GM19023 (cell line): ENCODE measurements at regions not wholly inside any gene's neighbourhood (a gene's known extent, or its start where the extent isn't known, plus 50 kb on each side); places are given as distances from the start of the nearest gene placed in this dataset.

Source experiments
- ATAC-seq: cut with Tn5 transposase; IDR thresholded peaks from one replicate; pipeline ENCODE4 v1.9.1; 2021; ENCODE audit warnings: mild to moderate bottlenecking, moderate library complexity; ENCODE audit not compliant: unreplicated experiment

DNA sequence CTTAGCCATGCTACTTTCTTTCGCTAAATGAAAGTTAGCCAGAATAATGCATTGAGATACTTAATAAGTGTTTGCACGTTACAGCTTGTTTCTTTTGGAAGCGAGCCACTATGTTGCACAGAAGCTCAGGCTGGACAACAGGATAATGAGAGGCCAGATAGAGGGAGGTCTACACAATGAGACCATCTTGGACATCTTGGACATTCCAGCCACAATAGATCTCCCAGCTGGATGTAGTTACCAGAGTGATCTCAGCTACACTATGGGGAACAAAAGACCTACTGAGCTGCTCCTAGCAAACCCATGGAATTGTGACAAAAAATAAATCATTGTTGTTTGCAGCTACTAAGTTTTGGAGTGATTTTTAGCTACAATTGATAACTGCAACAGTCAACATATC is 540.1 kb upstream of the SEMA6D start:
- no peak for ATAC-seq

DNA sequence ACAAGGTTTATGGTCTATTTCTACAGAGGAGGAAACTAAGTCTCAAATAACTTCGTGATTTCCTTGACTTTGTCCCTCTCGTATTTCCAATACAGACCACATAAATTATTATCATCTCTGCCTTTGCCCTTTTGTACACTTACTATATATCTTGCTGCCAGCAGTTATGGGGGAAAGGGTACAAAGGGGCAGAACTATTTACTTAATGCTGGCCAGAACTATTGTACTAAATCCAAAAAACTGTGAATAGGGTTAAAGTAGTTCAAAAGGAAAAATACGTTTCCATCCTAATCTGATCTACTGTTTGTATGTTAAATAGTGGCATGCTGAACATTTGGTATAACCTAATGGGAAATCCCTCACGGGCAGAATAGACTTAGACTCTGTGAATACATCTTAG is 537.3 kb upstream of the SEMA6D start:
- no peak for ATAC-seq

DNA sequence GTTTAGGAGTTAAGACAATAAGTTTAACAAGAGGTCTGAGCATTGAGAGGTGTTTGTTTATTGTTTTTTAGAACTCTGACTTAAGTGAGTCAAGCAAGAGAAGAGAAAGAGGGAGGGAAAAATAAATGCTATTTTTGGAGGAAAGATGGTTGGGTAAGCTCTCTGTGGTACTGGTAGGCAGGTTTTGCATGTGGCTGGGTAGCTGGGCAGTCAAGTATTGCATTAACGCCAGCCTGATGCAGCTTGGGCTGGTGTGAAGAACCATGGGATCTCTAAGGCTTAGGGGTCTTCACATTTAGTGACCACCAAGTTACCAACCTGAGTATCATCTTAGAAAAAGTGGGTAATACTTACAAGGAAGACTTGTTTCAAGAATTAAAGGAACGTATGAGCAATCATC is 534.5 kb upstream of the SEMA6D start:
- no peak for ATAC-seq

DNA sequence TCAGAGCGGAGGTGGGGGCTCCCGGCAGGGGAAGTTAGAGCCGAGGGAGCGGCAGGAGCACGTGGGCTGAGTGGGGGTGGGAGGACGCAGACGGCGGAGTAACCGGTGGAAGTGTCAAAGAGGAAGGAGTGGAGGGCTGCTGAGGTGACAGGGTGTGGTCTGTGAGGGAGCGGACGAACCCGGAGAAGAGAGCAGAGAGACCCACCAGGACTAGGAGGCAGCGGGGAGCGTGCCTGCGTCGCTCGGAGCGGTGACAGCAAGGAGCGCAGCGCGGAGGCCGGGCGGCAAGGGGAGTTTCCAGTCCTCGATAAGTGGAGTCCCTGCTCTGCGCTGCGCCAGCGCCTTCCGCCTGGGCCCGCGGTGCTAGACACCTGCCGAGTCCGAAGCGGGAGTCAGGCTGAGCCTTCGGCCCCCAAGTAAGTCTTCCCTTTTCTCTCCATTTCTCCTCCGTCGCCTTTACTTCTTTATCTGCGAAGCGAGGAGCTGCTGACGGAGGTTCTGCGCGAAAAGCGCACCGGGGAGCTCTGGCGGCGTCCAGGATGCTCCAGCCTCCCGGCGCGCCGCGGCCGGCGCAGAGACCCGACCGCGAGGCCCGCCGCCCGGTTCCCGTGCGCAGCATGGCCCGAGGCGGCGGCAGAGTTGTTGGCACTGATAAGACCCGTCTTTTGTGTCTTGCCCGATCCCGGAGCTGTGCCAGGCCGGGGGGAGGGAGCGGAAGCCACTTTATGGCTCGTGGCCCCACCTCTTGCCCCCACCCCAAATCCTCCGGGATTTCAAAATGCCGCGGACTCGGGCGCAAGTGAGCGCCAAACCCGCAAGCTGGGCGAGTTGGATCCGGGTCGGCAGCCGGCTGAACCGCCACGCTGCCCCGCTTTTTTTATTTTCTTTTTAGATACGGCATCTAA is 533.0 kb upstream of the SEMA6D start:
- ATAC-seq = peak; percentile 62

DNA sequence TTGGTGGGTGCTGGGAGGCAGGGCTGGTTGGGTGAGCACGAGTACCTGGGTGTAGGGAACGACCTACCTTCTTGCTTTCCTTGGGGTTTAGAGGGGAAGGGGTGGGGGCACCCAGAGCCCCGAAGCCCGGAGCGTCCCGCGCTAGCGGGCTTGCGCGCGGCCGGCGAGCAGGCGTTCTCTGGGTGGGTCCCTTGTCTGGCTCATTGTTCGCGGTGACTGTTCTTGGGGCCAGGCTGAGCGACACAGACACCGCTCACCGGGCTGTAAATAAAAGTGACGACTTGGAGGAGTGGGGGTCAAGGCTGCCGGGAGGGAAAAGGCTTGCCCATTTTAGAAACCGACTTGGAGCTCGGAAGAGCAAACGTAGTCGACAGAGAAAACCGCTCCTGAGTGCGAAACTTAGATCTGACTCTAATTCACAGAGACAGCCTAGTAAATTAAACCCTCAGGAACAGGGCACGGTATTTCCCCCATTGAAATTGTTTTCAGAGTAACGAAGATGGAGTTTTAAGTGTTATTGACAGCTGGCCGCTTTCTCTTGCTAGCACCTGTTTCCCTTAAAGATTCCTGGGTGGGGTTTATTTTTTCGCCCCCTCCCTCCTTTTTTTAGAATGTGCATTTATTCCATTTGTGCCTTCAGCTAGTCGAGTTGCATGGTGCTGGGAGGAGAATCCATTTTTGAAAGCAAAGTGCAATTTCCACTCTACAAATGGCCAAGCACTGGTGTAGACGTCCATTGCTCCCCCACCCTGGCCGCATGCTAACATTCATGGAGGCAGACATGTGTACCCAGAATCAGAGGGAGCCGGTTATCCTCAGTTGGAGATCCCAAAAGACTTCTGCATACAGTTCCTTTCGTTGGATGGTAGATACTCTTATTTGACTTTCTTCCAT is 532.1 kb upstream of the SEMA6D start:
- ATAC-seq = no peak

DNA sequence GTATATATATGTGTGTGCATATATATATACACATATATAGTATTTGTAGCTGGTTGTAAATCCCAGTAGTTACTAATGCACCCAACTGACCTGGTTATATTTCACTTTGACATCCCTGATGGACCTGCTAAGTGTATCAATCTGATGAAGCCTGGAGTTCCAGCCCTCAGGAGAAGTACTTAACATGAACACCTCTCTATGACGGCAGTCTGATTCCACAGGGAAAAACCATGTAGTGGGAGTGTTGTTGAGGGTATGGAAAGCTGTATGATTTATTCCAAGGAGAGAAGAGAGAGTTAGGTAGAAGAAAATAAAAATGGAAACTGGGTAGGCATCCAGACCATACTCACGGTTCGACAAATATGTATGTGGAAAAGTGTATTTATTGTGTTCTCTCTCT is 531.2 kb upstream of the SEMA6D start:
- no peak for ATAC-seq

DNA sequence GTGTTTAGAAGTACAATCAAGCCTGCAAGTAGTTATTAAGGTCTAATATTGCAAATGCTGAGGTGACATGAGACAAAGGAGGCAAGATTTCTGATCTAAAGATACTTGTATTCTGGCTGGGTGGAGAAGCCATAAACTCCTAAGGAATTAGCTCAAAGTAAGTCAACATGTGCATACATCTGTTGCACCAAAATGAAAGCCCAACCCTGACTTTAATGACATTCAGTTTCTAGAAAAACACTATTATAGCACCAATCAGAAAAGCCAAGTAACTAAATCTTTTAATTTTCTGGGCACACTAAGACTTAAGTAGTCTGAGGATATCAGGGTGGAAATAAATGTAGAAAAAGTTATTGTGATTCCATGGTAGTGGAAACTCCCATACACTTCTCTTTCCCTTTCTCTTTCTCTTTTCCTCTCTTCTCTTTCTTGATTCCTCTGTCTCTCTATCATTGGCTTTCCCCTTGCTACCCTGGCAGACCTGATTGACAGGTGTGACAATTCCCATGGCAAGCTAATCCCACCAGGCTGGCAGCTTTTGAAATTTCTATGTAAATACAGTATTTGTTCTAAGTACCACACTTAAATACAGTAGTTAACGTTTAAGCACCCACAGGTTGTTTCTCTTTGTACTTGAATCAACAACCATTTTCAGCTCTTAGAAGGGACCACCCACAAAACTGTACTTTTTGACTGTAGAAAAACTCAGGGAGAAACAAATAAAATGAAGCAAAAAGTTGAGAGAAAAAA is 528.4 kb upstream of the SEMA6D start:
- no peak for ATAC-seq

DNA sequence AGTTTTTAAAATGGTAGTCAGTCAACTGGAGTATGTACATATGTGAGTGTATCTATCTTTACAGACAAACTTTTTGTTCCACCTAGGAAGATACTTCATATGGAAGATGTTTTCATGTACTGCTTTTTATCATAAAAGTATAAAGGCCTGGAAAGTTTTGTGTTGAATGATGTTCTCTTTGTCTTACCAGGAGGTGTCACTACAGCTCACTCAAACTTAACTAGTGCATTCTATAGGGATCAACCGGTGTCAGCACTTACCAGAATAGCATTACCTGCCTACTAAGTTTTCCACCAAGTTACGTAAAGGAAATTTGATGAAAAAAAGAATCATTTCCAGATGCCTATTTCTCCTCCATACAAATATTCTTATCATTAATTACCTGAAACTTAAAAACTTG is 522.6 kb upstream of the SEMA6D start:
- ATAC-seq = no peak

DNA sequence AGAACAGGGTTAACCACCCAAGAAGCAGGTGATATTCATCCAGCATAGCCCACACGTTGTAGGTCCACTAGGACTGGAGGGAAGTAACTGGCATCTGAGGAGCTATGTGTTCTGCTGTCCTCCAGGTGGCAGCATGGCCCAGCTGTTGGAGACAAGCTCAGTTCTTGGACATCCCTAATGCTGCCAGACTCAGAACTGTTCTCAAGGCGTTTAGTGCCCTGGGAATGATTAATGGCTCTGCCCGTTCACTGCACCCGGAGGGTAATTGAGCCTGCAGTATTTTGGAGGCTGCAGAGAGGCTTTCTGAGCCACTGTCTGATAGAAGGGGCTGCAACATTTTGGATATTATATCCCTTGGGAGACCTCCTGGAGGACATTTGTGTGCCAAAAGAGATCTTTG is 521.3 kb upstream of the SEMA6D start:
- ATAC-seq = peak; percentile 81

DNA sequence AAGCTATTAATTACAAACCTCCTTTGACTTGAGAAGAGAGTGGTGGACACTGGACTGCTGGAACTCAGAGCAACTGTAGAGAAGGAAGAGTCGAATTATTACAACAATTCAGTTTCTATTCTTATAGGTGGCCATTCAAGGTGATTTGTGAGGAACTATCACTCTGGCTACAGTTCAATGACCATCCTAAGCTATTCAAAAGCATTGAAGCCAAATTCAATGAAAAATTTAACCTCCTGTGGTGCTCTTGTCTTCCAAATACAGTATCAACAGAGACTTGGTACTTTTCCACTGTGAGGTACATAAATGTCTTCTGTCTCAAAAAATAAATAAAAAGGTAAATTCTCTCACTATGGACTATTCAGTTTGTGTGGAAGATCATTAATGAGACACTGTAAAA is 513.3 kb upstream of the SEMA6D start:
- no peak for ATAC-seq

DNA sequence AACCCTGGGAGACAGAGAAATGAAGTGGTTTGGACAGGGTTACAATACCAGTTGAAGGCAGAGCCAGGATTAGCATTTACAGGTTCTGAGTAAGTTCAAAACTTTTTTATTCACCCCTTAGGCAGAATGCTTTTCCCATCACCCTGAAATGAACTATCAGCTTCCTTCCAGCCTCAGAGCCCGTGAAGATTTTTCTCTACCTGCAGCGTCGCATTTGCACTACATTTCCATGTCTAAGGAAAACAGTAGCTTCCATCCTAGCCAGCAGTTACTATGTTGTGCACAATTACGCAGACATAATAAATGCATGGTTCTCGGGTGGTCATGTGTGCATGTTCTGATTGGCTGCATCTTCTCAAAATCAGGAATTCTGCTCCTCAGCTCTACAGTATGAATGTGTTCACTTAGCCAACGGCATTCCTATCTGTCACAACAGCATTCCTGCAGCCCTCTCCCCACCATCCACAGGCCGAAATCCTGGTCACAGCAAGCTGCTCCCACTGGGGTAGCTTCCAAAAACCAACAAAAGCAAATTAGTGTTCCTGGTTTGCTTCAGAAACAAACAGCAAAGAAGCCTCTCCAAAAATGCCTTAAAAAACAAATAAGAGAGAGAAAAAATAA is 510.8 kb upstream of the SEMA6D start:
- no peak for ATAC-seq

DNA sequence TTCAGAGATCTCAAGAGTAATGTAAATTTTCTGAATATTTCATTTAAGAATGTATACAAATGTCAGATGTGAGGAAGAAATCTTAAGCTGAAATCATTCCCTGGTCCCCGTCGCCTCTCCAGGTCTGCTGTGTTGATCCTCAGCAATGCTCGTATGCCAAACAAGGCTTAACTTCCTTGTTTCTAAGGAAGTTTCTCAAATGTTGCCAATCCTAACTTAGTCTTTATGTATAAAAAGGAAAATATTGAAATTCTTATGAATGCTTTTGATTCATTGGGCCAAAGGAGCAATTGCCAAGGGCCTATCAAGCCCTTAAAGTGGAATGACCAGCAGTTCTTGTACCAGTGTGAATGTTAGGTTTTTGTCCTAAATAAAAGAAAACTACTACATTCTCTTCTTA is 507.7 kb upstream of the SEMA6D start:
- ATAC-seq = no peak

DNA sequence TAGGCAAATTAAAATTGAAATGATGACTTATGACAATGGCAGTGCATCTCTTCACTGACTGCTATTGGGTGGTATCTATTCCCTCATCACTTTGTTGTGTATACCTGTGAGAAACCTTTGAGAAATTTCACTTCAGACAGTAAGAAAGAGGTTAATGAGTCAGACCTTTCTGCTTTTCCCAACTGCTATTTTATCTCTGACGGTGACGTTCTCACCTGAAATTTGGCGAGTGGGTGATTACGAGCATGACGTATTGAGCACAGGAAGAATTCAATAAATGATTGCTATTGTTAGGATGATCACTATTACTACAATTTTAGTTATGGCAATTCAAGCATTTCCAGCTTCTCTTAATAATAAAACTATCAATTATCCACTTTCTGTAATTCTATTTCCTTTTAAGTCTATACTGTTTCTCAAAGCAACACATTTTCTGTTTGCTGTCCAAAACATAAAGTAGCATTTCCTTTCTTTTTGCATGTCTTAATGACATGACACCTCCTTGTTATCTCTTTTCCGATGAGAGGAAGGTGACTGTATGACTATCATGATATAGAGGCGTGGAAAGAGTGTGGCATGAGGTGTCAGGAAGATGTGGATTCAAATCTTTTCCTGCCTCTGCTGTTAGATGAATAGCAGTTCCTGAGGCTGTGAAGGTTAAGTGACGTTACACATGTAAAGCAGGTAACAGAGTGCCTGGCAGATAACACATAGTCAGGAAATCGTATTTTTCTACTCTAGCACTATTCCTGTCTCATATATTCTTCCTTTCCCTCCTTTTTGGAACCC is 504.9 kb upstream of the SEMA6D start:
- no peak for ATAC-seq

DNA sequence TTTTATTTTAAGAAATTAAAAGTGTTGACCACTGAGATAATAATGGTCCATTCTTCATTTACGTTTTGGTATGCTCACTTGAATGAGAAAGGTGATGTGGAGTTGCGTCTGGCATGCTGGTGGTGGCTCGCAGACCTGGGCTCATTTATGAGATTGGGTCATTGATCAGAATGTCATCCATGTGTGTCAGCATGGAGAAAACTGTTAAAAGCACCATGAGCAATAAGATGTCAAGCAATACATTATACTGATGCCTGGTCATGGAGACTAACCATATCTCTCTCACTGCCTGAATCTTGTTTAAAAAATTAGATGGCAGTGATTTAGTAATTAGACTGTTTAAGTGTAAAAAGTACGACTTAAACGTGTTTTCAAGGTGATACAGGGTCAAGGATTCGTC is 503.4 kb upstream of the SEMA6D start:
- no peak for ATAC-seq

DNA sequence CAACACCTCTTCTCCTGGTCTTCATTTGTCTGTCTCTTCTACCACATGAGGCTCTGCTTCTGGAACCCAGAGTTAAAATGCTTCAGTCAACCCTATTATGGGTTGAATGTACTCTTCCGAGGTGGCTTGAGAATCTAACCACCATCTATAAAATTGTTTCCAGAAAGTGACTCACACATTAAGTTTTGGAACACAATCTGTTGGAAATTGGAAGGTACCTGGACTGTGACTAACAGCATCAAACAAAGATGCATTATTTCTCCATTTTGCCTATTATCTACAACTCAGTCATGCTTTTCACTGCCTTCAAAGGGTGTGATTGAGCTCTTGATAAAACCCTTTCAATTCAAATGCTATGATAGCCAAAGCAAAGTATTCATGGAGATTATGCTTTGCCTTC is 499.0 kb upstream of the SEMA6D start:
- ATAC-seq = no peak

DNA sequence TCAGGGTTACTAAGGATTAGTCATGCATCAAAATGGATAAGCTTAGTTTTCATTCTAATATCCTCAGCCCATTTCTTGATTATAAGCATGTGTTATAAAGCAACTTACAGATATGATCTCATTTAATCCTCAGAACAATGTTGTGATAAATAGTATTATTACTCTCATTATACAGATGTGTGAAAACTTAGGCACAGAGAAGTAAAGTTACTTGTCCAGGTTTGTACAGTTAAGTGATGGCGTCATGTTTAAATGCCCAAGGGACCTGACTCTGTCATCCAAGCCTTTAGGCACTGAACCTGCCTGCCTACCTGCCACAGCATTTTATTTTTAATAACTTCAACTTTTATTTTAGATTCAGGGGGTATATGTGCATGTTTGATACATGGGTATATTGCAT is 472.9 kb upstream of the SEMA6D start:
- ATAC-seq = no peak

DNA sequence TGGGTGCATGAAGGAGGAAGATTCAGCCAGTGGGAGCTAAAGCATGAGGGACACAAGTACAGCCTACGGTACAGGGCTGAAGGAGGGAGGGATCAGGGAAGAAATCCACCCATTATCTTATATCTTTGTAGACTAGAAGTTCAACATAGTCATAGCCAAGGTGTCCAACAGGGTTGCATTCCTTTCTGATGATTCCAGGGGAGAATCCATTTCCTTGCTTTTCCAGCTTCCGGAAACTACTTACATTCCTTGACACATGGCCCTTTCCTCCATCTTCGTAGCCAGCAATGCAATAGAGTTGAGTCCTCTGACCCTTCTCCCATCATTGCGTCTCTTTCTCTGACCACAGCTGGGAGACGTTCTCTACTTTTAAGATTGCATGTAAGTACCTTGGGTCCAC is 471.0 kb upstream of the SEMA6D start:
- ATAC-seq = no peak

DNA sequence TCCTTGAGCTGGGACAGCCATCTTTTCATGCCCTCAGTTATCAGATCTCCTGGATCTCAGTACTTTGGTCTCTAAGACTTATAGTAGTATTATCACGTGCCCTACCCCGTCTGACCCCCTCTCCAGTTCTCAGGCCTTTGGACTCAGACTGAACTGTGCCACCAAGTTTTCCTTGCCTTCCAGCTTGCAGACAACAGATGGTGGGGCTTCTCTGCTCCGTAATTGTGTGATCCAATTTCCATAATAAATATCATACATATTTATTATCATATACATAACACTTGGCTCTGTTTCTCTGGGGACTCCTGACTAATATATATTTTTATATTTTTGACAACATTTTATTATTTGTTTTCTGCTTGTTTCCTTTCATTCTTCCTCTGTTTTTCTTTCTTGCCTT is 458.8 kb upstream of the SEMA6D start:
- no peak for ATAC-seq

DNA sequence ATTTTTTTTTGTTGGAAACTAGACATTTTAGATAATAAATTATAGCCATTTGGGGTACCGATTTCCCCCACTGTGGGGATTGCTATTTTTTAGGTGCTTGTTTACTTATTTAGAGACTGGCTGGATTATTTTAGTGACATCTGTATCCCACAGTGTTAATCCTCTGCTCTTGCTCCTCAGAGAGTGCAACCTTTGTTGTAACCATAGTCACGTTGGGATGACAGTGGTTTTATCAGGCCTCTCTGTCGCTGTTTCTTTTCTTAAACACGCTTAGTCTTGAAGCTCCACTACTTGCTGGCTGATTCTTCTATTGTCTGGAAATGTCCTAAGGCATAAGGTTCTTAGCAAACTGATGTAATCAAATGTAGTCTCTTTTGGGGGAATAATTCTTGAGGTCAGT is 451.6 kb upstream of the SEMA6D start:
- no peak for ATAC-seq

DNA sequence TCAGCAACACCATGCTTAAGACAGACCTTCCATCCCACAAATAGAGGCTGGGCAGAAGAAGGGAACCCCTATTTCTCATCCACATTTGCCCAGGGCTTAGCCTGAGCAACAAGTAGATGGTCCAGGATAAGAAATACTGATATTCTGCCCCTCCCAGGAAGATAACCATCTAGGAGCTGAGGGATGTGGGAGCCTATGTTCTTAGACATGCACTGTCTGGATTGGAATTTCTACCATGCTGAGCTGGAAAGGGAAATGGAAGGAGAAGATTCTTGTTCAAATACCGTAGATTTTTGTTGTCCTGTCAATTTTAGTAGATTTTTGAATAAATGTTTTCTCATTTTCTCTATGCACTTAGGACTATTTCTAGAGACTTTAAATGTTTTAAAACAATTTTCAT is 450.7 kb upstream of the SEMA6D start:
- no peak for ATAC-seq
